Type B pancreatic cell (in vitro differentiated cells): ENCODE measurements at regions not wholly inside any gene's neighbourhood (a gene's known extent, or its start where the extent isn't known, plus 50 kb on each side); places are given as distances from the start of the nearest gene placed in this dataset.

Experiments
- DNase-seq: peaks from one replicate; pipeline ENCODE4 v3.0.0; 2021; ENCODE audit warnings: mixed read lengths; ENCODE audit not compliant: unreplicated experiment; ENCODE audit errors: extremely low spot score
- H3K27ac Mint-ChIP-seq: 2 replicates; pipeline ENCODE4 v1.8.0; 2021; ENCODE audit warnings: mild to moderate bottlenecking, mixed read lengths
- H3K27me3 Mint-ChIP-seq: 2 replicates; pipeline ENCODE4 v1.8.0; 2021; ENCODE audit warnings: mixed read lengths
- H3K36me3 Mint-ChIP-seq: 2 replicates; pipeline ENCODE4 v1.8.0; 2021; ENCODE audit warnings: mixed read lengths
- H3K4me1 Mint-ChIP-seq: one replicate; pipeline ENCODE4 v1.8.0; 2021; ENCODE audit warnings: mixed read lengths; ENCODE audit not compliant: unreplicated experiment
- H3K4me3 Mint-ChIP-seq: 2 replicates; pipeline ENCODE4 v1.8.0; 2021; ENCODE audit warnings: mild to moderate bottlenecking, mixed read lengths
- H3K9me3 Mint-ChIP-seq: 2 replicates; pipeline ENCODE4 v1.8.0; 2021; ENCODE audit warnings: mixed read lengths
- TF ChIP-seq, protein P1 (sequence below): fragments of 200-600 bp; sonication (generic); conservative IDR thresholded peaks from 2 replicates; pipeline ENCODE4 v1.5.0; 2021; ENCODE audit warnings: antibody characterized with exemption, mild to moderate bottlenecking

DNA sequence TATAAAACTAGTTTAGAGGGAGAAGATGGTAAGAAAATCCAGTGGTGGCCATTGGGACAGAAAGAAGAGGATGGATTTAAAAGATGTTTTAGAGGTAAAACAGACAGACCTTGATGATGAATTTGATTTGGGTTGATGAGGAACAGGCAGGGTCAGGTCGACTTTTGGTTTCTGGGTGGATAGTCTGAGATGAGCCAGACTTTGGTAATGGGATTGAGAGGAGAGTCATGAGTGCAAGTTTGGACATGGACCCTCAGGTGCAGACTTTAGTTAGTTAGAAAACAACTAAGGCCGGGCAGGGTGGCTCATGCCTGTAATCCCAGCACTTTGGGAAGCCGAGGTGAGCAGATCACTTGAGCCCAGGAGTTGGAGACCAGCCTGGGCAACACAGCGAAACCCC is 257.9 kb downstream of the MAFB start:
- no peaks in the 10 kb centered on the region for H3K4me1 Mint-ChIP-seq
- H3K27ac Mint-ChIP-seq: no peak overlapping the region
- H3K9me3 Mint-ChIP-seq: no peaks in the 10 kb centered on the region
- no peak overlapping the region for H3K4me3 Mint-ChIP-seq
- DNase-seq: no peak
- no peaks in the 10 kb centered on the region for H3K36me3 Mint-ChIP-seq
- H3K27me3 Mint-ChIP-seq: no peaks in the 10 kb centered on the region
- TF ChIP-seq, protein P1, sequence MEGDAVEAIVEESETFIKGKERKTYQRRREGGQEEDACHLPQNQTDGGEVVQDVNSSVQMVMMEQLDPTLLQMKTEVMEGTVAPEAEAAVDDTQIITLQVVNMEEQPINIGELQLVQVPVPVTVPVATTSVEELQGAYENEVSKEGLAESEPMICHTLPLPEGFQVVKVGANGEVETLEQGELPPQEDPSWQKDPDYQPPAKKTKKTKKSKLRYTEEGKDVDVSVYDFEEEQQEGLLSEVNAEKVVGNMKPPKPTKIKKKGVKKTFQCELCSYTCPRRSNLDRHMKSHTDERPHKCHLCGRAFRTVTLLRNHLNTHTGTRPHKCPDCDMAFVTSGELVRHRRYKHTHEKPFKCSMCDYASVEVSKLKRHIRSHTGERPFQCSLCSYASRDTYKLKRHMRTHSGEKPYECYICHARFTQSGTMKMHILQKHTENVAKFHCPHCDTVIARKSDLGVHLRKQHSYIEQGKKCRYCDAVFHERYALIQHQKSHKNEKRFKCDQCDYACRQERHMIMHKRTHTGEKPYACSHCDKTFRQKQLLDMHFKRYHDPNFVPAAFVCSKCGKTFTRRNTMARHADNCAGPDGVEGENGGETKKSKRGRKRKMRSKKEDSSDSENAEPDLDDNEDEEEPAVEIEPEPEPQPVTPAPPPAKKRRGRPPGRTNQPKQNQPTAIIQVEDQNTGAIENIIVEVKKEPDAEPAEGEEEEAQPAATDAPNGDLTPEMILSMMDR: no peak

DNA sequence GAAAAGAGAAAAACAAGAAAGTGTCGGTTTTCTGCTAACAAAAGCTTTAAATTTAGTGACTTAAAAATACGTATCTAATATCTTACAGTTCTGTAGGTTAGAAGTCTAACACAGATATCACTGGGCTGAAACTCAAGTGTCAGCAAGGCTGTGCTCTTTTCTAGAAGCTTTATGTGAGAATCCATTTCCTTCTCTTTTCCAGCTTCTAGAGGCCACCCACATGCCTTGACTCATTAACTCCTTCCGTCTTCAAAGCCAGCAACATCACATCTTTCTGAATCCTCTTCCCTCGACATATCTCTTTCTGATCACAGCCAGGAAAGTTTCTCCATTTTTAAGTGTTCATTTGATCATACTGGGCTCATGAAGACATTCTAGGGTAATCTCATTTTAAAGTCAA is 262.0 kb downstream of the MAFB start:
- H3K9me3 Mint-ChIP-seq: no peaks in the 10 kb centered on the region
- H3K27ac Mint-ChIP-seq: no peak overlapping the region
- DNase-seq: no peak
- no peaks in the 10 kb centered on the region for H3K4me1 Mint-ChIP-seq
- no peaks in the 10 kb centered on the region for H3K36me3 Mint-ChIP-seq
- no peak overlapping the region for H3K4me3 Mint-ChIP-seq
- H3K27me3 Mint-ChIP-seq: no peaks in the 10 kb centered on the region
- TF ChIP-seq, protein P1: no peak

DNA sequence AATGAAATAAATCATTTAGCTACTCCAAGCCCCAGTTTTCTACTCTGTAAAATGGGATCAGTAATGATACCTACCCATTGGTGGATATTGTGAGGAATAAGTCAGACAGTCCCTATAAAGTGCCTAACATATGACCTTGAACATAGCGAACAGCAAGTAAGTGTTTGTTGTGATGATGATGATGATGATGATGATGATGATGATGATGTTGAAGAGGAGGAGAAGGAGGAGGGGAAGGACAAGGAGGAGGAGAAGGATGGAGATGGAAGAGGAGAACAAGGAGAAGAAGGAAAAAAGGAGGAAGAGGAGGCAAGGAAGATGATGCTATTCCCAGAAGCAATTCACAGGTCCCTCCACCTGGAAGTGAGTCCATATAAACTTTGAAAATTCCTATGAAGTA is 264.3 kb downstream of the MAFB start:
- Mint-ChIP-seq H3K36me3 (no peaks in the 10 kb centered on the region), H3K4me3 (no peak overlapping the region), H3K4me1 (no peaks in the 10 kb centered on the region), H3K9me3 (no peaks in the 10 kb centered on the region), H3K27ac (no peak overlapping the region), H3K27me3 (no peaks in the 10 kb centered on the region)
- no peak for DNase-seq
- TF ChIP-seq, protein P1: no peak

- Mint-ChIP-seq H3K9me3 (no peaks in the 10 kb centered on the region), H3K27ac (peak overlapping the region; percentile 1), H3K4me1 (no peaks in the 10 kb centered on the region), H3K4me3 (no peak overlapping the region), H3K36me3 (no peaks in the 10 kb centered on the region), H3K27me3 (no peaks in the 10 kb centered on the region)
- TF ChIP-seq, protein P1: no peak
- DNase-seq: no peak
Observed at GRCh38 chr20:40422656-40423055, 266.4 kb downstream of the MAFB start.

DNA sequence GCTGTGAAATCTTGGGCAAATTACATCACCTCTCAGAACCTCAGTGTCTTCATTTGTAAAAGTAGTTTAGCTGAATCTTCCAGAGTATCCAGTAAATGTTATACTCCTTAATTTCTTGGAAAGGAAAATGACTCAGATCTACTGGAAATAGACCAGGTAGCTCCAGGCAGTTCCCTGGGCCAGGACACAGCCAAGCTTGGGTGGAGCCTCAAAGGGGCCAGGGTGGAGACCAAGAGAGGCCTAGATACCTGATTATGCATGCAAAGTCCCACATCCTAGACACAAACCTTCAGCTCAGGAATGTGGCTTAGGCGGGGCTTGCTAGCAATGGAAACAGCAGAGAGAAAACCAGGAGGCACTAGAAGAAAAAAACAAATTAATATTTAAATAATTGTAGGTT is 272.8 kb downstream of the MAFB start:
- H3K4me3 Mint-ChIP-seq: no peak overlapping the region
- DNase-seq: no peak
- TF ChIP-seq, protein P1: no peak
- H3K36me3 Mint-ChIP-seq: peaks cover 5% of the 10 kb centered on the region
- no peaks in the 10 kb centered on the region for H3K4me1 Mint-ChIP-seq
- no peak overlapping the region for H3K27ac Mint-ChIP-seq
- H3K27me3 Mint-ChIP-seq: no peaks in the 10 kb centered on the region
- H3K9me3 Mint-ChIP-seq: peaks cover 12% of the 10 kb centered on the region
